GM12864 (cell line): ENCODE measurements at regions not wholly inside any gene's neighbourhood (a gene's known extent, or its start where the extent isn't known, plus 50 kb on each side); places are given as distances from the start of the nearest gene placed in this dataset.

Experiments
- DNase-seq: peaks from one replicate; pipeline ENCODE4 v3.0.0-alpha.2; 2011; ENCODE audit warnings: low read depth
- H3K4me3 ChIP-seq: 2 replicates; pipeline ENCODE4 v1.5.1; 2011; ENCODE audit warnings: mild to moderate bottlenecking, low read depth, low read length, control low read depth
- CTCF ChIP-seq: IDR thresholded peaks from 2 replicates; pipeline ENCODE4 v1.5.1; 2011; ENCODE audit warnings: low read depth, mild to moderate bottlenecking, moderate library complexity, low read length, control low read depth, inconsistent platforms; ENCODE audit errors: missing control alignments

- TF ChIP-seq CTCF = no peak
- DNase-seq = no peak
These were observed 111.3 kb upstream of the ABCA1 start for GRCh38 chr9:105039175-105039799.

GRCh38 chr9:105043370-105043936, 115.5 kb upstream of the ABCA1 start:
- no peak for DNase-seq
- H3K4me3 ChIP-seq = no peak overlapping the region
- TF ChIP-seq CTCF = no peak

More at GRCh38 chr9:105039175-105039799, 111.3 kb upstream of the ABCA1 start:
- no peak overlapping the region for H3K4me3 ChIP-seq

- DNase-seq = no peak
- no peak overlapping the region for H3K4me3 ChIP-seq
- no peak for TF ChIP-seq CTCF
These were observed 116.6 kb upstream of the ABCA1 start for GRCh38 chr9:105044518-105044917.

GRCh38 chr9:105046907-105047741, 119.2 kb upstream of the ABCA1 start:
- no peak for DNase-seq
- no peak for TF ChIP-seq CTCF
- no peak overlapping the region for H3K4me3 ChIP-seq

- no peak for DNase-seq
- TF ChIP-seq CTCF = no peak
- H3K4me3 ChIP-seq = no peak overlapping the region
These were observed 119.7 kb upstream of the ABCA1 start for GRCh38 chr9:105047742-105048041.

GRCh38 chr9:105048331-105048730, 120.4 kb upstream of the ABCA1 start:
- no peak for DNase-seq
- no peak overlapping the region for H3K4me3 ChIP-seq
- no peak for TF ChIP-seq CTCF
